Upper lobe of right lung (tissue), 1 donor: ENCODE measurements at regions not wholly inside any gene's neighbourhood (a gene's known extent, or its start where the extent isn't known, plus 50 kb on each side); places are given as distances from the start of the nearest gene placed in this dataset.

Source experiments
- ATAC-seq: fragments of 200-7000 bp; cut with Tn5 transposase; one replicate; pipeline ENCODE4 v1.9.1; 2020; ENCODE audit warnings: mild to moderate bottlenecking, moderate library complexity
- DNase-seq: peaks from one replicate; pipeline ENCODE4 v3.0.0-alpha.2; 2020
- H3K27ac ChIP-seq: fragments of 200-600 bp; one replicate; pipeline ENCODE4 v1.8.0; 2022
- H3K27me3 ChIP-seq: fragments of 200-600 bp; one replicate; pipeline ENCODE4 v1.8.0; 2022; ENCODE audit warnings: mild to moderate bottlenecking
- H3K36me3 ChIP-seq: fragments of 200-600 bp; one replicate; pipeline ENCODE4 v1.8.0; 2022
- H3K4me1 ChIP-seq: fragments of 200-600 bp; one replicate; pipeline ENCODE4 v1.8.0; 2022
- H3K4me3 ChIP-seq: fragments of 200-600 bp; one replicate; pipeline ENCODE4 v1.8.0; 2022; ENCODE audit warnings: mild to moderate bottlenecking
- H3K9me3 ChIP-seq: fragments of 200-600 bp; one replicate; pipeline ENCODE4 v1.8.0; 2022
- CTCF ChIP-seq: fragments of 200-600 bp; IDR thresholded peaks from one replicate; pipeline ENCODE4 v1.8.0; 2022; ENCODE audit warnings: antibody characterized with exemption
- intact Hi-C: fragments of 100-400 bp; cut with DNase I; formaldehyde crosslinking; loops from one replicate; pipeline ENCODE4 v1.11.0; 2022
- donor health status: DM: no; HTN: yes; CAD: no; lungs with severe emphysema.

- Histone ChIP-seq H3K27ac (no peak overlapping the region), H3K27me3 (no peaks in the 10 kb centered on the region), H3K4me3 (no peak overlapping the region), H3K4me1 (no peaks in the 10 kb centered on the region), H3K36me3 (no peaks in the 10 kb centered on the region), H3K9me3 (no peaks in the 10 kb centered on the region)
- DNase-seq (no peak), ATAC-seq (no peak)
- intact Hi-C loops = no loop called here
- TF ChIP-seq CTCF = no peak
Observed at GRCh38 chr10:53477313-53477675, 704.7 kb upstream of the MBL2 start.

GRCh38 chr10:53476650-53477312, 704.2 kb upstream of the MBL2 start:
- H3K4me1 ChIP-seq = no peaks in the 10 kb centered on the region
- ATAC-seq (no peak), DNase-seq (no peak)
- no peak overlapping the region for H3K4me3 ChIP-seq
- intact Hi-C loops = no loop called here
- H3K27ac ChIP-seq = no peak overlapping the region
- no peaks in the 10 kb centered on the region for H3K27me3 ChIP-seq
- no peaks in the 10 kb centered on the region for H3K9me3 ChIP-seq
- no peak for TF ChIP-seq CTCF
- H3K36me3 ChIP-seq = no peaks in the 10 kb centered on the region

GRCh38 chr10:53469383-53469782, 696.8 kb upstream of the MBL2 start:
- TF ChIP-seq CTCF = no peak
- Histone ChIP-seq H3K27me3 (no peaks in the 10 kb centered on the region), H3K36me3 (no peaks in the 10 kb centered on the region), H3K4me3 (no peak overlapping the region), H3K4me1 (no peaks in the 10 kb centered on the region), H3K9me3 (no peaks in the 10 kb centered on the region), H3K27ac (no peak overlapping the region)
- ATAC-seq (no peak), DNase-seq (no peak)
- intact Hi-C loops = no loop called here

GRCh38 chr10:53463539-53463938, 691.0 kb upstream of the MBL2 start:
- Histone ChIP-seq H3K27me3 (no peaks in the 10 kb centered on the region), H3K4me3 (no peak overlapping the region), H3K27ac (no peak overlapping the region), H3K36me3 (no peaks in the 10 kb centered on the region), H3K4me1 (no peaks in the 10 kb centered on the region), H3K9me3 (no peaks in the 10 kb centered on the region)
- intact Hi-C loops = no loop called here
- ATAC-seq (no peak), DNase-seq (no peak)
- no peak for TF ChIP-seq CTCF

GRCh38 chr10:53458007-53458406, 685.4 kb upstream of the MBL2 start:
- intact Hi-C loops = no loop called here
- Histone ChIP-seq H3K36me3 (no peaks in the 10 kb centered on the region), H3K9me3 (no peaks in the 10 kb centered on the region), H3K27ac (no peak overlapping the region), H3K27me3 (no peaks in the 10 kb centered on the region), H3K4me1 (no peaks in the 10 kb centered on the region), H3K4me3 (no peak overlapping the region)
- ATAC-seq (no peak), DNase-seq (no peak)
- no peak for TF ChIP-seq CTCF

GRCh38 chr10:53453196-53453595, 680.6 kb upstream of the MBL2 start:
- Histone ChIP-seq H3K9me3 (no peaks in the 10 kb centered on the region), H3K27me3 (no peaks in the 10 kb centered on the region), H3K4me3 (no peak overlapping the region), H3K4me1 (no peaks in the 10 kb centered on the region), H3K27ac (no peak overlapping the region), H3K36me3 (no peaks in the 10 kb centered on the region)
- intact Hi-C loops = no loop called here
- DNase-seq (no peak), ATAC-seq (no peak)
- peak; percentile 12 for TF ChIP-seq CTCF
